Parathyroid adenoma (tissue), 2 donors: ENCODE measurements at regions not wholly inside any gene's neighbourhood (a gene's known extent, or its start where the extent isn't known, plus 50 kb on each side); places are given as distances from the start of the nearest gene placed in this dataset.

Experiments
- H2AFZ ChIP-seq: fragments of 300-600 bp; sonication (generic); one replicate; pipeline ENCODE4 v1.7.0; 2017; ENCODE audit warnings: antibody characterized with exemption, mild to moderate bottlenecking
- H3K27ac ChIP-seq: fragments of 300-600 bp; sonication (generic); one replicate; pipeline ENCODE4 v1.7.0; 2017
- H3K27me3 ChIP-seq: fragments of 300-600 bp; sonication (generic); one replicate; pipeline ENCODE4 v1.7.0; 2017; ENCODE audit warnings: low read length; ENCODE audit not compliant: control insufficient read depth, insufficient read depth
- H3K36me3 ChIP-seq: fragments of 300-600 bp; sonication (generic); one replicate; pipeline ENCODE4 v1.7.0; 2017; ENCODE audit warnings: low read length; ENCODE audit not compliant: control insufficient read depth, insufficient read depth
- H3K4me1 ChIP-seq: fragments of 300-600 bp; sonication (generic); one replicate; pipeline ENCODE4 v1.7.0; 2017; ENCODE audit warnings: control low read depth
- H3K4me2 ChIP-seq: fragments of 300-600 bp; sonication (generic); one replicate; pipeline ENCODE4 v1.7.0; 2017; ENCODE audit warnings: low read length
- H3K4me3 ChIP-seq: fragments of 300-600 bp; sonication (generic); one replicate; pipeline ENCODE4 v1.7.0; 2017; ENCODE audit warnings: low read depth, low read length
- H3K79me2 ChIP-seq: fragments of 300-600 bp; sonication (generic); one replicate; pipeline ENCODE4 v1.7.0; 2017; ENCODE audit warnings: control low read depth
- H3K9ac ChIP-seq: fragments of 300-600 bp; sonication (generic); one replicate; pipeline ENCODE4 v1.7.0; 2017; ENCODE audit warnings: mild to moderate bottlenecking
- H3K9me3 ChIP-seq: fragments of 300-600 bp; sonication (generic); one replicate; pipeline ENCODE4 v1.7.0; 2017; ENCODE audit warnings: low read length; ENCODE audit not compliant: control insufficient read depth
- CTCF ChIP-seq: fragments of 300-600 bp; sonication (generic); IDR thresholded peaks from one replicate; pipeline ENCODE4 v1.7.0; 2017; ENCODE audit warnings: antibody characterized with exemption, mild to moderate bottlenecking
- donor health status: primary hyperparathyroidism.

GRCh38 chr2:193668557-193669323, 1474.0 kb upstream of the TMEFF2 start:
- no peak overlapping the region for H3K9ac ChIP-seq
- no peaks in the 10 kb centered on the region for H3K79me2 ChIP-seq
- no peaks in the 10 kb centered on the region for H3K4me1 ChIP-seq
- no peak for TF ChIP-seq CTCF
- no peak overlapping the region for H3K27ac ChIP-seq
- no peaks in the 10 kb centered on the region for H3K9me3 ChIP-seq
- no peak overlapping the region for H3K4me3 ChIP-seq
- H2AFZ ChIP-seq, result no peak overlapping the region
- no peaks in the 10 kb centered on the region for H3K36me3 ChIP-seq
- no peak overlapping the region for H3K4me2 ChIP-seq
- H3K27me3 ChIP-seq, result no peaks in the 10 kb centered on the region

- Histone ChIP-seq H3K27ac (no peak overlapping the region), H3K4me2 (no peak overlapping the region), H3K27me3 (no peaks in the 10 kb centered on the region), H3K79me2 (no peaks in the 10 kb centered on the region), H3K36me3 (no peaks in the 10 kb centered on the region), H2AFZ (no peak overlapping the region), H3K9me3 (no peaks in the 10 kb centered on the region), H3K9ac (no peak overlapping the region), H3K4me3 (no peak overlapping the region), H3K4me1 (no peaks in the 10 kb centered on the region)
- no peak for TF ChIP-seq CTCF
Observed at GRCh38 chr2:193627927-193628272, 1433.2 kb upstream of the TMEFF2 start.

GRCh38 chr2:193627187-193627926, 1432.6 kb upstream of the TMEFF2 start:
- Histone ChIP-seq H2AFZ (no peak overlapping the region), H3K79me2 (no peaks in the 10 kb centered on the region), H3K27ac (no peak overlapping the region), H3K4me2 (no peak overlapping the region), H3K9me3 (no peaks in the 10 kb centered on the region), H3K36me3 (no peaks in the 10 kb centered on the region), H3K4me3 (no peak overlapping the region), H3K4me1 (no peaks in the 10 kb centered on the region), H3K9ac (no peak overlapping the region), H3K27me3 (no peaks in the 10 kb centered on the region)
- no peak for TF ChIP-seq CTCF

- Histone ChIP-seq H3K4me3 (no peak overlapping the region), H3K4me2 (no peak overlapping the region), H3K36me3 (no peaks in the 10 kb centered on the region), H3K9me3 (no peaks in the 10 kb centered on the region), H3K79me2 (no peaks in the 10 kb centered on the region), H3K27me3 (no peaks in the 10 kb centered on the region), H3K9ac (no peak overlapping the region), H3K27ac (no peak overlapping the region), H3K4me1 (no peaks in the 10 kb centered on the region), H2AFZ (no peak overlapping the region)
- TF ChIP-seq CTCF, result no peak
Observed at GRCh38 chr2:193608451-193608850, 1413.7 kb upstream of the TMEFF2 start.
